SK-N-SH (cell line): ENCODE measurements at regions not wholly inside any gene's neighbourhood (a gene's known extent, or its start where the extent isn't known, plus 50 kb on each side); places are given as distances from the start of the nearest gene placed in this dataset.
"Not testable (repeated sequence)": the region's sequence is repeated elsewhere in the genome, so short reads cannot be mapped to it uniquely, and the experiment has no call there.

Experiments
- CTCF ChIA-PET: fragments of 300-600, 350-600 bp; formaldehyde crosslinking; extraction: SDS; loops from one replicate; lab custom pipeline; 2021; lab: Yijun Ruan, JAX
- POLR2A ChIA-PET: fragments of 350-600 bp; sonication (Branson Sonifier 250); formaldehyde crosslinking; extraction: SDS; loops from one replicate; lab custom pipeline; 2020; ENCODE audit warnings: antibody characterized with exemption, inconsistent platforms; lab: Yijun Ruan, JAX
- DNase-seq: peaks from one replicate; pipeline ENCODE4 v3.0.0; 2012
- H2AFZ ChIP-seq: fragments of 200-600 bp; sonication (generic); 2 replicates; pipeline ENCODE4 v1.8.1; 2016; ENCODE audit warnings: antibody characterized with exemption, mild to moderate bottlenecking, low read depth
- H3F3A ChIP-seq: fragments of 200-600 bp; sonication (generic); replicated peaks from 2 replicates; pipeline ENCODE3; 2016; ENCODE audit warnings: antibody characterized with exemption, mild to moderate bottlenecking; ENCODE audit not compliant: insufficient read depth
- H3K27ac ChIP-seq, 2 experiments: fragments of 200-500 bp in 1 of 2; fragments of 200-600 bp in 1 of 2; sonication (Bioruptor generic) in 1 of 2; sonication (generic), shearing (Covaris generic) in 1 of 2; 2 replicates each; pipeline versions ENCODE4 v1.5.1 to v1.6.1; 2014 to 2016; ENCODE audit warnings: low read depth in 2 of 2, inconsistent platforms in 1 of 2, low read length in 1 of 2, mild to moderate bottlenecking in 1 of 2, mixed read lengths in 1 of 2
- H3K27me3 ChIP-seq: fragments of 200-600 bp; sonication (generic), shearing (Covaris generic); 2 replicates; pipeline ENCODE4 v1.6.1; 2016; ENCODE audit warnings: mixed run types; ENCODE audit not compliant: insufficient read depth
- H3K36me3 ChIP-seq, 2 experiments: fragments of 200-500 bp in 1 of 2; fragments of 200-600 bp in 1 of 2; sonication (Bioruptor generic) in 1 of 2; sonication (generic) in 1 of 2; replicated peaks in 1 of 2; 2 replicates each; pipeline versions ENCODE3 to v1.5.1; 2014 to 2016; ENCODE audit warnings: low read length in 1 of 2, mild to moderate bottlenecking in 1 of 2; ENCODE audit not compliant: insufficient read depth in 2 of 2, control insufficient read depth in 1 of 2
- H3K4me1 ChIP-seq, 2 experiments: fragments of 200-500 bp in 1 of 2; fragments of 200-600 bp in 1 of 2; sonication (Bioruptor generic) in 1 of 2; sonication (generic), shearing (Covaris generic) in 1 of 2; 2 replicates each; pipeline versions ENCODE4 v1.5.1 to v1.6.1; 2014 to 2016; ENCODE audit warnings: low read depth in 1 of 2, low read length in 1 of 2, mixed run types in 1 of 2; ENCODE audit not compliant: insufficient read depth in 2 of 2, control insufficient read depth in 1 of 2
- H3K4me2 ChIP-seq: fragments of 200-600 bp; sonication (generic), shearing (Covaris generic); 2 replicates; pipeline ENCODE4 v1.6.1; 2017; ENCODE audit warnings: mixed run types
- H3K4me3 ChIP-seq, 2 experiments: fragments of 200-500 bp in 1 of 2; fragments of 200-600 bp in 1 of 2; sonication (Bioruptor generic) in 1 of 2; sonication (generic), shearing (Covaris generic) in 1 of 2; 2 replicates each; pipeline versions ENCODE4 v1.5.1 to v1.8.1; 2014 to 2016; ENCODE audit warnings: low read depth in 2 of 2, inconsistent platforms in 1 of 2, low read length in 1 of 2, mild to moderate bottlenecking in 1 of 2, mixed read lengths in 1 of 2, moderate library complexity in 1 of 2
- H3K79me2 ChIP-seq: fragments of 200-600 bp; sonication (generic); 2 replicates; pipeline ENCODE4 v1.8.1; 2017; ENCODE audit warnings: mild to moderate bottlenecking; ENCODE audit not compliant: insufficient read depth
- H3K9ac ChIP-seq: fragments of 200-600 bp; sonication (generic); 2 replicates; pipeline ENCODE4 v1.6.1; 2017; ENCODE audit warnings: mixed run types
- H3K9me2 ChIP-seq: fragments of 200-600 bp; sonication (generic); 2 replicates; pipeline ENCODE4 v1.6.1; 2017; ENCODE audit warnings: mixed run types
- H3K9me3 ChIP-seq: fragments of 200-600 bp; sonication (generic); 2 replicates; pipeline ENCODE4 v1.6.1; 2017; ENCODE audit warnings: mixed run types, mild to moderate bottlenecking, moderate library complexity
- H4K20me1 ChIP-seq: fragments of 200-600 bp; sonication (generic); 2 replicates; pipeline ENCODE4 v1.6.1; 2017; ENCODE audit warnings: mild to moderate bottlenecking, mixed run types; ENCODE audit not compliant: insufficient read depth
- CTCF ChIP-seq: fragments of 200-600 bp; sonication (generic); IDR thresholded peaks from 2 replicates; pipeline ENCODE4 v1.6.1; 2017; ENCODE audit warnings: antibody characterized with exemption, mild to moderate bottlenecking, moderate library complexity
- ELF1 ChIP-seq: IDR thresholded peaks from 2 replicates; pipeline ENCODE4 v1.4.0; 2012
- FOXM1 ChIP-seq: IDR thresholded peaks from 2 replicates; pipeline ENCODE4 v1.4.0; 2012; ENCODE audit warnings: low read depth, mild to moderate bottlenecking
- GATA2 ChIP-seq: sonication (generic); formaldehyde crosslinking; IDR thresholded peaks from 2 replicates; pipeline ENCODE4 v1.5.0; 2020; ENCODE audit warnings: mild to moderate bottlenecking, missing genetic modification reagents
- JUND ChIP-seq: IDR thresholded peaks from 2 replicates; pipeline ENCODE4 v1.4.0; 2012
- NRF1 ChIP-seq: IDR thresholded peaks from 2 replicates; pipeline ENCODE4 v1.6.1; 2012; ENCODE audit warnings: low read depth, mild to moderate bottlenecking, low read length
- PBX3 ChIP-seq: IDR thresholded peaks from 2 replicates; pipeline ENCODE4; 2012
- POLR2AphosphoS5 ChIP-seq: IDR thresholded peaks from 2 replicates; pipeline ENCODE4 v1.6.1; 2012; ENCODE audit warnings: low read depth, low read length
- RFX5 ChIP-seq: IDR thresholded peaks from 2 replicates; pipeline ENCODE4 v1.6.1; 2012; ENCODE audit warnings: mild to moderate bottlenecking, improper control_type of control experiment, low read length
- RXRA ChIP-seq: IDR thresholded peaks from 2 replicates; pipeline ENCODE4 v1.4.0; 2012; ENCODE audit warnings: low read depth, mild to moderate bottlenecking, borderline replicate concordance
- SMC3 ChIP-seq: IDR thresholded peaks from 2 replicates; pipeline ENCODE4 v1.6.1; 2012; ENCODE audit warnings: low read depth, low read length, improper control_type of control experiment
- TAF1 ChIP-seq: IDR thresholded peaks from 2 replicates; pipeline ENCODE4 v1.6.1; 2012; ENCODE audit warnings: low read depth, mild to moderate bottlenecking, low read length, moderate library complexity, borderline replicate concordance
- TEAD4 ChIP-seq: IDR thresholded peaks from 2 replicates; pipeline ENCODE4 v1.4.0; 2012; ENCODE audit warnings: mild to moderate bottlenecking, borderline replicate concordance; ENCODE audit not compliant: insufficient read depth
- WGBS: methylation state at CpG from one replicate; pipeline ENCODE4 v1.1.6; 2017; ENCODE audit warnings: low lambda C conversion rate; 5-methylcytosine and 5-hydroxymethylcytosine counted together
- TF ChIP-seq, protein P1 (sequence below): IDR thresholded peaks from 2 replicates; pipeline ENCODE4 v1.4.0; 2012; ENCODE audit warnings: low read depth, borderline replicate concordance
- TF ChIP-seq, protein P2 (sequence below): IDR thresholded peaks from 2 replicates; pipeline ENCODE4 v1.6.1; 2012; ENCODE audit warnings: mild to moderate bottlenecking, low read depth, low read length, moderate library complexity
- TF ChIP-seq, protein P3 (sequence below): IDR thresholded peaks from 2 replicates; pipeline ENCODE4 v1.4.0; 2012; ENCODE audit warnings: low read depth

DNA sequence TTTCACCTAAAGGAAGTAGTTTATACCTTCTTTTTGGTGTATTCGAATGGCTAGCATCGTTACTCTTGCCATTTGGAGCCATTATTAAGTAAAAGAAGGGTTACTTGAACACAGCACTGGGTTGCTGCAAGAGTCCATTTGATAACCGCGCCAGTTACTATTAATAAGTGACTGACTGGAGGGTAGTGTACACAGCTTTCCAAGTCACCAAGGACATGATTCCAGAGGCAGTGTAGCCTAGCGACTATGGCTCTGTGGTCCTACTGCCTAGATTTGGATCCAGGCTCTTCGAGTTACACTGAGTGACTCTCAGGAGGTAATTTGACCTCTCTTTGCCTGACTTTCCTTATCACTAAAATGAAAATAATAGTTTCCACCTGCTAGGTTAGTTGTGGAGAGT, 206.8 kb downstream of the MEIS1 start:
- Histone ChIP-seq H3K9me3 (no peaks in the 10 kb centered on the region), H3K9ac (no peak overlapping the region), H3K4me2 (no peak overlapping the region), H3F3A (no peaks in the 10 kb centered on the region), H3K4me3 (no peak overlapping the region), H3K9me2 (no peaks in the 10 kb centered on the region), H3K27ac (no peak overlapping the region), H3K79me2 (no peaks in the 10 kb centered on the region), H3K4me1 (no peaks in the 10 kb centered on the region), H4K20me1 (no peaks in the 10 kb centered on the region), H3K27me3 (no peaks in the 10 kb centered on the region), H2AFZ (no peak overlapping the region), H3K36me3 (no peaks in the 10 kb centered on the region)
- DNase-seq: no peak
- ChIA-PET CTCF (no interaction called here), POLR2A (no interaction called here)
- WGBS: 60% methylated on average over 6 of the region's 6 CpGs
- TF ChIP-seq PBX3: no peak
- no peak for TF ChIP-seq FOXM1
- no peak for TF ChIP-seq TAF1
- no peak for TF ChIP-seq POLR2AphosphoS5
- no peak for TF ChIP-seq NRF1
- no peak for TF ChIP-seq RFX5
- no peak for TF ChIP-seq GATA2
- TF ChIP-seq, protein P1, sequence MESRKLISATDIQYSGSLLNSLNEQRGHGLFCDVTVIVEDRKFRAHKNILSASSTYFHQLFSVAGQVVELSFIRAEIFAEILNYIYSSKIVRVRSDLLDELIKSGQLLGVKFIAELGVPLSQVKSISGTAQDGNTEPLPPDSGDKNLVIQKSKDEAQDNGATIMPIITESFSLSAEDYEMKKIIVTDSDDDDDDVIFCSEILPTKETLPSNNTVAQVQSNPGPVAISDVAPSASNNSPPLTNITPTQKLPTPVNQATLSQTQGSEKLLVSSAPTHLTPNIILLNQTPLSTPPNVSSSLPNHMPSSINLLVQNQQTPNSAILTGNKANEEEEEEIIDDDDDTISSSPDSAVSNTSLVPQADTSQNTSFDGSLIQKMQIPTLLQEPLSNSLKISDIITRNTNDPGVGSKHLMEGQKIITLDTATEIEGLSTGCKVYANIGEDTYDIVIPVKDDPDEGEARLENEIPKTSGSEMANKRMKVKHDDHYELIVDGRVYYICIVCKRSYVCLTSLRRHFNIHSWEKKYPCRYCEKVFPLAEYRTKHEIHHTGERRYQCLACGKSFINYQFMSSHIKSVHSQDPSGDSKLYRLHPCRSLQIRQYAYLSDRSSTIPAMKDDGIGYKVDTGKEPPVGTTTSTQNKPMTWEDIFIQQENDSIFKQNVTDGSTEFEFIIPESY: no peak
- TF ChIP-seq, protein P2, sequence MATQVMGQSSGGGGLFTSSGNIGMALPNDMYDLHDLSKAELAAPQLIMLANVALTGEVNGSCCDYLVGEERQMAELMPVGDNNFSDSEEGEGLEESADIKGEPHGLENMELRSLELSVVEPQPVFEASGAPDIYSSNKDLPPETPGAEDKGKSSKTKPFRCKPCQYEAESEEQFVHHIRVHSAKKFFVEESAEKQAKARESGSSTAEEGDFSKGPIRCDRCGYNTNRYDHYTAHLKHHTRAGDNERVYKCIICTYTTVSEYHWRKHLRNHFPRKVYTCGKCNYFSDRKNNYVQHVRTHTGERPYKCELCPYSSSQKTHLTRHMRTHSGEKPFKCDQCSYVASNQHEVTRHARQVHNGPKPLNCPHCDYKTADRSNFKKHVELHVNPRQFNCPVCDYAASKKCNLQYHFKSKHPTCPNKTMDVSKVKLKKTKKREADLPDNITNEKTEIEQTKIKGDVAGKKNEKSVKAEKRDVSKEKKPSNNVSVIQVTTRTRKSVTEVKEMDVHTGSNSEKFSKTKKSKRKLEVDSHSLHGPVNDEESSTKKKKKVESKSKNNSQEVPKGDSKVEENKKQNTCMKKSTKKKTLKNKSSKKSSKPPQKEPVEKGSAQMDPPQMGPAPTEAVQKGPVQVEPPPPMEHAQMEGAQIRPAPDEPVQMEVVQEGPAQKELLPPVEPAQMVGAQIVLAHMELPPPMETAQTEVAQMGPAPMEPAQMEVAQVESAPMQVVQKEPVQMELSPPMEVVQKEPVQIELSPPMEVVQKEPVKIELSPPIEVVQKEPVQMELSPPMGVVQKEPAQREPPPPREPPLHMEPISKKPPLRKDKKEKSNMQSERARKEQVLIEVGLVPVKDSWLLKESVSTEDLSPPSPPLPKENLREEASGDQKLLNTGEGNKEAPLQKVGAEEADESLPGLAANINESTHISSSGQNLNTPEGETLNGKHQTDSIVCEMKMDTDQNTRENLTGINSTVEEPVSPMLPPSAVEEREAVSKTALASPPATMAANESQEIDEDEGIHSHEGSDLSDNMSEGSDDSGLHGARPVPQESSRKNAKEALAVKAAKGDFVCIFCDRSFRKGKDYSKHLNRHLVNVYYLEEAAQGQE: no peak
- TF ChIP-seq ELF1: no peak
- TF ChIP-seq SMC3: no peak
- no peak for TF ChIP-seq CTCF
- no peak for TF ChIP-seq RXRA
- TF ChIP-seq, protein P3, sequence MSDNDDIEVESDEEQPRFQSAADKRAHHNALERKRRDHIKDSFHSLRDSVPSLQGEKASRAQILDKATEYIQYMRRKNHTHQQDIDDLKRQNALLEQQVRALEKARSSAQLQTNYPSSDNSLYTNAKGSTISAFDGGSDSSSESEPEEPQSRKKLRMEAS: no peak
- no peak for TF ChIP-seq TEAD4
- no peak for TF ChIP-seq JUND

GRCh38 chr2:66648081-66648480, 213.2 kb downstream of the MEIS1 start:
- H2AFZ ChIP-seq, H3K4me1 ChIP-seq, DNase-seq, H3K27ac ChIP-seq, H3K36me3 ChIP-seq, H3K27me3 ChIP-seq, H3K4me3 ChIP-seq, H3K9me3 ChIP-seq, H3F3A ChIP-seq, H3K9ac ChIP-seq, H3K9me2 ChIP-seq, H4K20me1 ChIP-seq, CTCF ChIA-PET, POLR2A ChIA-PET, H3K4me2 ChIP-seq, H3K79me2 ChIP-seq: not testable (repeated sequence)
- WGBS: 11% methylated on average over 3 of the region's 12 CpGs
